ENCODE measurements at regions not wholly inside any gene's neighbourhood (a gene's known extent, or its start where the extent isn't known, plus 50 kb on each side); places are given as distances from the start of the nearest gene placed in this dataset.

DNA sequence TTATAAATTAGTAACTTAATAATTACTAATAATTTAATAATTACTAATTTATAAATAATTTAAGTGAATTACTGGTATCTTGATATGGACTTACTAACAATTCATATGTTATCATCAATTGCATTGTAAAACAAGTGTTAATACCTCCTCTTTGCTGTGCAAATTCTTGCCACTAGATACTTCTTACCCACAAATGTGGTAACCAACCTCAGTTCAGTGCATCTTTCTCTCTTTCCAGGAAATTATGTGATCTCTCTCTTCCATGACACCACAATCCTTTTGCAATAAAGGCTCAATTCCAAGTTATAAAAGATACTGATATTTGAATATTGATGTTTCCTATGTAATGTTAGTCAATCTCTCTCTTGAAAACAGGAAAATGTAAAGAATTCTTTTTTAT lies 408.6 kb upstream of the MIR17HG start (continued):
- TF ChIP-seq ZNF462 (CRISPR knock-in tag; IDR thresholded peaks at IDR 0.05) (no peak), NANOG (IDR thresholded peaks at IDR 0.05; ENCODE audit: borderline replicate concordance) (no peak), EZH2 (IDR thresholded peaks at IDR 0.05; ENCODE audit: low read depth, unreplicated experiment) (no peak), REST (IDR thresholded peaks at IDR 0.05; ENCODE audit: unreplicated experiment) (no peak), POLR2AphosphoS5 (IDR thresholded peaks at IDR 0.05; ENCODE audit: low read depth) (no peak), ZNF331 (CRISPR knock-in tag; IDR thresholded peaks at IDR 0.05; ENCODE audit: low read depth) (no peak)
- TF ChIP-seq, protein P1, sequence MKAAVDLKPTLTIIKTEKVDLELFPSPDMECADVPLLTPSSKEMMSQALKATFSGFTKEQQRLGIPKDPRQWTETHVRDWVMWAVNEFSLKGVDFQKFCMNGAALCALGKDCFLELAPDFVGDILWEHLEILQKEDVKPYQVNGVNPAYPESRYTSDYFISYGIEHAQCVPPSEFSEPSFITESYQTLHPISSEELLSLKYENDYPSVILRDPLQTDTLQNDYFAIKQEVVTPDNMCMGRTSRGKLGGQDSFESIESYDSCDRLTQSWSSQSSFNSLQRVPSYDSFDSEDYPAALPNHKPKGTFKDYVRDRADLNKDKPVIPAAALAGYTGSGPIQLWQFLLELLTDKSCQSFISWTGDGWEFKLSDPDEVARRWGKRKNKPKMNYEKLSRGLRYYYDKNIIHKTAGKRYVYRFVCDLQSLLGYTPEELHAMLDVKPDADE (IDR thresholded peaks at IDR 0.05): no peak

All from GM23338 (cell line).